GM18870 (cell line): ENCODE measurements at regions not wholly inside any gene's neighbourhood (a gene's known extent, or its start where the extent isn't known, plus 50 kb on each side); places are given as distances from the start of the nearest gene placed in this dataset.
A peak's percentile ranks its signal among the peaks of the same experiment; 100 is the strongest.
"Not testable (repeated sequence)": the region's sequence is repeated elsewhere in the genome, so short reads cannot be mapped to it uniquely, and the experiment has no call there.

Source experiments
- ATAC-seq: cut with Tn5 transposase; IDR thresholded peaks from one replicate; pipeline ENCODE4 v1.9.1; 2021; ENCODE audit warnings: moderate library complexity; ENCODE audit not compliant: unreplicated experiment

DNA sequence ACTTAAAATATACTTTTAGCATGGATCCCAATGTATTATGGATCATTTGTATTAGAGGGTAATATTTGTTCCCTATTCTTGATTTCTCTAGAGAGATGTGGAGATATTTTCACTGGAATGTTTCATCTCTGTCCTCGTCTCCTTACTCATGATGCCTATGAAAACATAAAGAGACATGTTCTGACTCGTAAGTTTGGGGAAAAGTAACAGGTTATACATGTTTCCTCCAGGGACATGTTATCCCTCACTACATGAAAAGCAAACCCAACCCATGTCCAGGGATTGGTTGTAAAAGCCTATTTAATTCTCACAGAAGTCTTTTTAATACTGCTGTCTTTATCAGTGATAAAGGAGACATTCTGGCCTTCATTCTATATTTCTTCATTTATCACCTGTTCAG lies 621.4 kb downstream of the GABRG1 start:
- no peak for ATAC-seq

GRCh38 chr4:45484740-45485139 lies 639.1 kb downstream of the GABRG1 start:
- ATAC-seq = no peak

DNA sequence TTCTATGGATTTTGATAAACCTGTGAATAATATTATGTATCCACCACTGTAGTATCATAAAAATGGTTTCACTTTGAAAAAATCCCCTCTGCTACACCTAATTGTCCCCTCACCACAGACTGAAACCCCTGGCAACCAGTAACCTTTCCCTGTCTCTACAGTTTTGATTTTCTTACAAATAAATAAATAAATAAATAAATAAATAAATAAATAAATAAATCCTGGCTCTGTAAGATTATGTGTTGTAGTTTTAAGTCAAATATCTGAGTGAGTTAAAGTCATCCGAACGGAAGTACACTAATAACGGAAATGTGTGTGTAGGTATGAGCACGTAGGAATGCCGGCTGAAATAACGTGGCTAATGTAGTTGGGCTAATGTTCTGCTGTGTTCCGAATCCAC lies 641.5 kb downstream of the GABRG1 start:
- no peak for ATAC-seq

GRCh38 chr4:45477311-45477733 lies 646.5 kb downstream of the GABRG1 start:
- no peak for ATAC-seq

GRCh38 chr4:45475548-45475947 lies 648.3 kb downstream of the GABRG1 start:
- ATAC-seq = peak; percentile 67

- ATAC-seq = no peak
Measured at GRCh38 chr4:45472490-45472889, 651.4 kb downstream of the GABRG1 start.

DNA sequence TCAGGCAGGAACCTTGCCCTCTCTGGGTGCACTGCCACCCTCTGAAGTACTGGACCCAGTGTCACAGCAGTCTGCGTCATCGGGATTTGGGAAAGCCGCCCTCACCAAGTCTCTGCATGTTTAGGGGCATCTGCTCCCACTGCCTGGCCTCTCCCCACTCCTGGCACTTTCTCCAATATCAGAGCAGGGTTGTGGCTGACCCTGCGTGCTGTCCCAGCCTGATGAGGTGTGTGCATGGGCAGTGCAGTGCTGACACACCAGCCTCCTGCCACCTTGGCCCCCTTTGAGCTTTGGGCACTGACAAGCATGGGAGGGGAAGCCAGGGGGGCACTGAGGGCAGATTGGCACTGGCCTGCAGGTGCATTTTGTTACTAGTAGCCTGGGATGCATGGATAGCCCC lies 652.5 kb downstream of the GABRG1 start:
- ATAC-seq = no peak

- ATAC-seq = no peak
Measured at GRCh38 chr4:45467157-45467556, 656.7 kb downstream of the GABRG1 start.

GRCh38 chr4:45460157-45460556 lies 663.7 kb downstream of the GABRG1 start:
- not testable (repeated sequence) for ATAC-seq

- no peak for ATAC-seq
Measured at GRCh38 chr4:45455217-45455616, 668.6 kb downstream of the GABRG1 start.

- peak; percentile 65 for ATAC-seq
Measured at GRCh38 chr4:45453258-45453853, 670.5 kb downstream of the GABRG1 start.

- no peak for ATAC-seq
Measured at GRCh38 chr4:45442466-45442865, 681.4 kb downstream of the GABRG1 start.

DNA sequence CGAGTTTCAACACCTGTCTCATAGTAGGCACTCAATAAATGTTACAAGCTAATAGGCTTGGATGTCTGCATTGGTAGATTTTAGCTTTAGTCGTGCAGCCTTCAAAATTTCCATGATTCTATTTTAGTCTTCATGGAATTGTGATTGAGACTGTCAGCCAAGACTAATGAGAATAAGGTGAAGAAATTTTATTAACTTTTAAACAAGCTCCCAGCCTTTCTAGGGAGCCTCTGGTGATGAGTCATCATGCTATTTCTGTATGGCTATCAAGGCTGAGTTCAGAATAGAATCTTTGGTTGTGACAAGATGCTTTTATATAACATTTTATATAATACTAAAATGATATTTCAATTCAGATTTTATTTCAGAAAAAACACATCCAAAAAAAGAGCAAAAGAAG lies 685.8 kb downstream of the GABRG1 start:
- ATAC-seq = no peak

DNA sequence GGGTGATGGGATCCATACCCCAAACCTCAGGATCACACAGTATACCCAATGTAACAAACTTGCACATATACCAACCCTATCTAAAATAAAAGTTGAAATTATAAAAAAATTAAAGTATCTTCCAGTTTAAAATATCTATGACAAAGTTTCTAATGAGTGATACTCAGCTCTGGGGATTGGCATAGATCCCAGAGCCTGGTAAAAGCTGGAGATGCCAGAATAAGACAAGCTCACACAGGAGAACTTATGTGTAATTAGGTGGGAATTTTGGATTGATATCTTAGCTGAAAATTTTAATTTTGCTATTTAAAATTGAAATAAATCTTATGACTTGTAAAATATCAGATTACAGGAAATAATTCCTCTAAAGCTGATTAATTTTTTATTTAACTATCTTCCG lies 686.5 kb downstream of the GABRG1 start:
- no peak for ATAC-seq

- no peak for ATAC-seq
Measured at GRCh38 chr4:45425135-45425534, 698.7 kb downstream of the GABRG1 start.

GRCh38 chr4:45423896-45424295 lies 697.5 kb upstream of the GNPDA2 start:
- ATAC-seq = no peak

DNA sequence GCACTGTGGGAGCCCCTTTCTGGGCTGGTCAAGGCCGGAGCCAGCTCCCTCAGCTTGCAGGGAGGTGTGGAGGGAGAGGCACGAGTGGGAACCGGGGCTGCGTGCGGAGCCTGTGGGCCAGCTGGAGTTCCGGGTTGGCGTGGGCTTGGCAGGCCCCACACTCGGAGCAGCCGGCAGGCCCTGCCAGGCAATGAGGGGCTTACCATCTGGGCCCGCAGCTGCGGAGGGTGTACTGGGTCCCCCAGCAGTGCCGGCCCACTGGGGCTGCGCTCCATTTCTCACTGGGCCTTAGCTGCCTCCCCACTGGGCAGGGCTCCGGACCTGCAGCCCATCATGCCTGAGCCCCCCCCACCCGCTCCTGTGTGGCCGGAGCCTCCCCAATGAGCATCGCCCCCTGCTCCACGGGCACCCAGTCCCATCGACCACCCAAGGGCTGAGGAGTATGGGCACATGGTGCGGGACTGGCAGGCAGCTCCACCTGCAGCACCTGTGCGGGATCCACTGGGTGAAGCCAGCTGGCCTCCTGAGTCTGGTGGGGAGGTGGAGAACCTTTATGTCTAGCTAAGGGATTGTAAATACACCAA lies 693.8 kb upstream of the GNPDA2 start:
- not testable (repeated sequence) for ATAC-seq

DNA sequence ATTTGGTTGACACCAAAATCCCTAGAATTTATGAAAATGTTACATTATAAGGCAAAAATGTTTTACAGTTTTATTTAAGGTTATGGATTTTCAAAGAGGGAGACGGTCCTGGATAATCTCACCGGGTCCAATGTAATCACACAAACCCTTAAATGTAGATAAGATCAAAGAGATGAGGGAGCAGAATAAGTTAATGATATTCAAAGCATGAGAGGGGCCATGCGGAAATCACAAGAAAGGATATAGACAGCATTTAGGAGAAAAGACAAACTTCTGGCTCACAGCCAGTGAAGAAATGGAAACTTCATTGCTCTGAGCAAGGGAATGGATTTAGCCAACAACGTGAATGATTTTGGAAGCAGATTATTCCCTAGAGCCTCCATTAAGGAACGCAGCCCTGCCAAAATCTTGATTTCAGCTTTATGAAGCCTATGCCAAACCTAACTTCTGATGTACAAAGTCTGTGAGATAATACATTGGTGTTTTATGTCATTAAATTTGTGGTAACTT lies 684.4 kb upstream of the GNPDA2 start:
- ATAC-seq = no peak

DNA sequence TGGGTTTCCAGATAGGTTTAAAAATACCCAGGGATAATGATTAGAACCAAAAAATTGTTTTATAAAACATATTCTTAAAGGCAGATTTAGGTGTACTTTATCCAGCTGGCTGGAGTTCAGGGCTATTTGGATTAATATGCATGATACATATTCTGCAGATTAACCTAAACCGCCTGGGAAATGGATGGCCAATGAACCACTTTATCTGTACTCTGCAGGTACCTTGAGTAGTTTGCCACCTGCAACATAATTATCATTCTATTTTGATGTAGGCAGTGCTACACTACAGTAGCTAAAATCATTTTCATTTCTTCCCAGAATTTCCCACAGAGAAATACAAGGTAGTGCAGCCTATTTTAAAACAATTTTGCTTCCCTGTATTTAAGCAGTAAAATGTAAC lies 683.2 kb upstream of the GNPDA2 start:
- no peak for ATAC-seq

DNA sequence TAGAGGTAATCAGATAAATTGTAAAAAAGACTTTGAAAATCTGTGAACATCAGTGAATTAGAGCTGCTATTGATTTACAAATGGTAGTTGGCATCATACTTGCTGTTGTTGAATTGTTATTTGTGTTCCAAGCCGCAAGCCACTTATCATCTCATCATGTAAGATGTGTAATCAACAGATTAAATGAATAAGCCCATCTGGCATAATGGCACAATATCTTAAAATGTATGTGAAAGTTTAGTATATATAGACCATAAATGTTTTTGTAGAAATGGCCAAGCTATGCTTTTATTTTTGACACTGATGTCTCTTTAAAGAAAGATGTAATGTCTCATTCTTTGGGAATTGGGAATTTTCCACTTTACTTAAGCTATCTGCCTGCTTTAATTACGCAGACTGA lies 682.6 kb upstream of the GNPDA2 start:
- ATAC-seq = no peak

DNA sequence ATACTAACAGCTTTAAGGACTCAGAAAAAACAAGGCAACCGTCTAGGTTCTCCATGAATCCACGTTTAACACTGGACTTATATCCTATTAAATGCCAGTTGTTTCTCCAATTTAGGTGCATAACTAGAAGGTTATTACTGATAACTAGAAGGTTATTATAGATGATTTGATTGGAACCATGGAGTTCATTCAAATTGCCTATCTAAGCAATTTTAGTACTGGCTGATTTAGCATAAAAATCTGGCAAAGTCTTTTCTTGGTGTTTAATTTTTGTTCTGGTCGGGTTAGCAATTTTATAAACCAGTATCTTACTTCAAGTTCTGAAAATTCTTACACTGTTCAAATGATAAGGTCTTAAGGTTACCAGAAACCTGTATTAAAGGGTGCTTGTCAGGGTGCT lies 672.8 kb upstream of the GNPDA2 start:
- no peak for ATAC-seq

- peak; percentile 82 for ATAC-seq
Measured at GRCh38 chr4:45385306-45385705, 659.0 kb upstream of the GNPDA2 start.

DNA sequence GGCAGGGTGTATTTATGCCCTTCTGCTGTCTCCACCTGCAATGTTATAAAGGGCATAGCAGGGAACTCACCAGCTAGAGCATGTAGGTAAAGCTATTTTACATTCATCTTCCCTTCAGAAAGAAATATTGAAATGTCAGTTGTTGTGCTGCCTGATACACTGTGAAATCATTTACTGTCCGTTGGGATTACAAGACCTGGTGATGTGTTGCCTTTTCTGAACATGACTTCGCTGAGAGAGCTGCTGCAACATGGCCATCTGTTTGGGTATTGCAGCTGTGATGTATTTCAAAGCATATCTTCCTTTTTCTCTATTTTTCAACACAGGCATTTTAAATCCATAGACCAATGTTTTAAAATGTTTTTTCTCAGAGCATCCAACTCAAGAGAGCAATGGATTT lies 644.1 kb upstream of the GNPDA2 start:
- no peak for ATAC-seq
